ENCODE measurements at regions not wholly inside any gene's neighbourhood (a gene's known extent, or its start where the extent isn't known, plus 50 kb on each side); places are given as distances from the start of the nearest gene placed in this dataset.

DNA sequence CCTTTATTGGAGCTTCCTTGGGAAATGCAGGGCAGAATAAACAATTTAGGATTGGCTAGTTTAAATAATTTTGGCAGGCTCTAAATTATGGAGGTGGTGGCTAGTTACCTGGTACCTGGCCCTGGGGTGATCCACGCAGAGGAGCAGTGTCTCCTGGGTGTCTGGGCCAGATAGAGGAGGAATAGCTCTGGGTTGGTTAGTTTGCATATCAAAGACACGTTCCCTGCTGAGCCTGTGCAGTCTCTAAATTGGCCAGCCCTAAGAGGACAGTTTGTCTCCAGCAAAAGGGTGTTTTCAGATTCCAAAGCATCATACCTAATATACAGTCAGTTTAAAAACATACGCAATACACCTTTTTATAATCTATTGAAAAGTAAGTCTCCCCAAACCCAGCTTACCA is 333.3 kb upstream of the TPM1 start:
- Histone ChIP-seq H4K20me1 (ENCODE audit: control insufficient read depth, insufficient read depth, low read length, poor library complexity, severe bottlenecking) (no peaks in the 10 kb centered on the region), H3K9me3 (ENCODE audit: control extremely low read depth in 1 of 3, control insufficient read depth in 2 of 3, insufficient read depth in 1 of 3, low read length in 2 of 3) (no peaks in the 10 kb centered on the region), H3K4me3 (ENCODE audit: control extremely low read depth in 1 of 5, extremely low read depth in 1 of 5, insufficient read depth in 1 of 5, low read depth in 2 of 5, low read length in 4 of 5) (no peak overlapping the region), H3K27ac (ENCODE audit: low read length in 2 of 2) (no peak overlapping the region), H3K79me2 (ENCODE audit: control insufficient read depth, insufficient read depth, low read length) (no peaks in the 10 kb centered on the region), H3K9ac (ENCODE audit: low read length) (no peak overlapping the region), H3K4me2 (replicated peaks; ENCODE audit: low read depth, low read length, poor library complexity, severe bottlenecking) (no peak overlapping the region), H3K27me3 (replicated peaks in 1 of 4; ENCODE audit: control extremely low read depth in 1 of 4, control insufficient read depth in 3 of 4, insufficient read depth in 4 of 4, low read length in 3 of 4) (no peaks in the 10 kb centered on the region), H3K36me3 (replicated peaks in 1 of 2; ENCODE audit: control extremely low read depth in 1 of 2, control insufficient read depth in 1 of 2, extremely low read depth in 1 of 2, insufficient read depth in 2 of 2, low read length in 1 of 2) (no peaks in the 10 kb centered on the region), H2AFZ (ENCODE audit: insufficient read depth, low read depth, low read length, poor library complexity, severe bottlenecking) (no peak overlapping the region), H3K4me1 (ENCODE audit: control insufficient read depth in 2 of 2, insufficient read depth in 2 of 2, low read length in 2 of 2) (no peaks in the 10 kb centered on the region)
- ChIA-PET POLR2A (no interaction called here), CTCF (no interaction called here)
- Mint-ChIP-seq H3K27ac (no peak overlapping the region), H3K4me1 (no peaks in the 10 kb centered on the region), H3K9me3 (ENCODE audit: insufficient read depth) (no peaks in the 10 kb centered on the region), H3K27me3 (peaks cover 4% of the 10 kb centered on the region), H3K4me3 (no peak overlapping the region)
- TF ChIP-seq, protein P1, sequence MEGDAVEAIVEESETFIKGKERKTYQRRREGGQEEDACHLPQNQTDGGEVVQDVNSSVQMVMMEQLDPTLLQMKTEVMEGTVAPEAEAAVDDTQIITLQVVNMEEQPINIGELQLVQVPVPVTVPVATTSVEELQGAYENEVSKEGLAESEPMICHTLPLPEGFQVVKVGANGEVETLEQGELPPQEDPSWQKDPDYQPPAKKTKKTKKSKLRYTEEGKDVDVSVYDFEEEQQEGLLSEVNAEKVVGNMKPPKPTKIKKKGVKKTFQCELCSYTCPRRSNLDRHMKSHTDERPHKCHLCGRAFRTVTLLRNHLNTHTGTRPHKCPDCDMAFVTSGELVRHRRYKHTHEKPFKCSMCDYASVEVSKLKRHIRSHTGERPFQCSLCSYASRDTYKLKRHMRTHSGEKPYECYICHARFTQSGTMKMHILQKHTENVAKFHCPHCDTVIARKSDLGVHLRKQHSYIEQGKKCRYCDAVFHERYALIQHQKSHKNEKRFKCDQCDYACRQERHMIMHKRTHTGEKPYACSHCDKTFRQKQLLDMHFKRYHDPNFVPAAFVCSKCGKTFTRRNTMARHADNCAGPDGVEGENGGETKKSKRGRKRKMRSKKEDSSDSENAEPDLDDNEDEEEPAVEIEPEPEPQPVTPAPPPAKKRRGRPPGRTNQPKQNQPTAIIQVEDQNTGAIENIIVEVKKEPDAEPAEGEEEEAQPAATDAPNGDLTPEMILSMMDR (IDR thresholded peaks at IDR 0.05) = no peak
- TF ChIP-seq EZH2 (IDR thresholded peaks at IDR 0.05; ENCODE audit: borderline replicate concordance, insufficient read depth, low read depth, low read length, poor library complexity, severe bottlenecking) = no peak
- WGBS (ENCODE audit: insufficient coverage) = 94% methylated on average over 2 of the region's 3 CpGs
- DNase-seq (no peak), ATAC-seq (ENCODE audit: low read depth) (no peak)
- intact Hi-C loops (cut with micrococcal nuclease) = no loop called here

DNA sequence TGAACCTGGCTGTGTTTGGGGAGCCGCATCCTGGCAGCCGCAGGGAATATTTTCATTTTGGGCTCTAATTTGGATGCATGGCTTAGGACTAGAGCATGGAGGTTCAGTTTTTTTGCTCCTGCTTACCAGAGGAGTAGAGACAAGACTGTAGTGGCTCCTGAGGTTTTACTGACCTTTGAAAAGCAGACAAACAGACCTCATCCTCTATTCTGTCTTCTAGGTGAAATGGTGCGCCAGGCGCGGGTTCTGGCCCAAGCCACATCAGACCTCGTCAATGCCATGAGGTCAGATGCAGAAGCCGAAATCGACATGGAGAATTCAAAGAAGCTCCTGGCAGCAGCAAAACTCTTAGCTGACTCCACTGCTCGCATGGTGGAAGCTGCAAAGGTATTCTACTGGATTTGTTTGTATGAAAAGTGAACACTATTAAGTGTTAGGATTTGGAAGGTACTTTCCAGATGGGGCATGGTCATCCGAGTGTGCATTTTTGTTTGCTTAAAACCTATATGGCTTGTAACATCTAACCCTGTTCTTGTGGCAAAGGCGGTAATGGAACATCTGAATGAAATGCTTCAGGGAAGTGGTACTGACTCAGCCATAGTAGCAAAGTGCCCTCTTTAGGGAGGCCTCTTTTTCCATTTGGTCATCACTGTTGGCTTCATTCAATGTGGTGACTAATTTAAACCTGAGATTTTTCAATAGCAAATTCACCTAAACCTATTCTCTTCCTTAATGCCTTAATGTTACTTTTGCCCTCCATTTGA is 330.7 kb upstream of the TPM1 start:
- 93% methylated on average over 10 of the region's 11 CpGs for WGBS (ENCODE audit: insufficient coverage)
- Histone ChIP-seq H4K20me1 (ENCODE audit: control insufficient read depth, insufficient read depth, low read length, poor library complexity, severe bottlenecking) (no peaks in the 10 kb centered on the region), H2AFZ (ENCODE audit: insufficient read depth, low read depth, low read length, poor library complexity, severe bottlenecking) (no peak overlapping the region), H3K4me3 (ENCODE audit: control extremely low read depth in 1 of 5, extremely low read depth in 1 of 5, insufficient read depth in 1 of 5, low read depth in 2 of 5, low read length in 4 of 5) (no peak overlapping the region), H3K9me3 (ENCODE audit: control extremely low read depth in 1 of 3, control insufficient read depth in 2 of 3, insufficient read depth in 1 of 3, low read length in 2 of 3) (no peaks in the 10 kb centered on the region), H3K79me2 (ENCODE audit: control insufficient read depth, insufficient read depth, low read length) (no peaks in the 10 kb centered on the region), H3K9ac (ENCODE audit: low read length) (no peak overlapping the region), H3K4me1 (ENCODE audit: control insufficient read depth in 2 of 2, insufficient read depth in 2 of 2, low read length in 2 of 2) (no peaks in the 10 kb centered on the region), H3K27me3 (replicated peaks in 1 of 4; ENCODE audit: control extremely low read depth in 1 of 4, control insufficient read depth in 3 of 4, insufficient read depth in 4 of 4, low read length in 3 of 4) (no peaks in the 10 kb centered on the region), H3K36me3 (replicated peaks in 1 of 2; ENCODE audit: control extremely low read depth in 1 of 2, control insufficient read depth in 1 of 2, extremely low read depth in 1 of 2, insufficient read depth in 2 of 2, low read length in 1 of 2) (no peaks in the 10 kb centered on the region), H3K4me2 (replicated peaks; ENCODE audit: low read depth, low read length, poor library complexity, severe bottlenecking) (no peak overlapping the region), H3K27ac (ENCODE audit: low read length in 2 of 2) (no peak overlapping the region)
- ATAC-seq (ENCODE audit: low read depth) (no peak), DNase-seq (no peak)
- POLR2A ChIA-PET = no interaction called here
- no peak overlapping the region for H3K4me3 Mint-ChIP-seq
- intact Hi-C loops (cut with micrococcal nuclease) = no loop called here
- H3K9me3 Mint-ChIP-seq (ENCODE audit: insufficient read depth) = no peaks in the 10 kb centered on the region
- peaks cover 4% of the 10 kb centered on the region for H3K27me3 Mint-ChIP-seq
- H3K27ac Mint-ChIP-seq = no peak overlapping the region
- CTCF ChIA-PET = no interaction called here
- no peaks in the 10 kb centered on the region for H3K4me1 Mint-ChIP-seq
- TF ChIP-seq EZH2 (IDR thresholded peaks at IDR 0.05; ENCODE audit: borderline replicate concordance, insufficient read depth, low read depth, low read length, poor library complexity, severe bottlenecking) = no peak
- TF ChIP-seq, protein P1 (IDR thresholded peaks at IDR 0.05) = no peak

Measured in B cell (primary cell).